Tibial nerve (tissue), 4 donors: ENCODE measurements at regions not wholly inside any gene's neighbourhood (a gene's known extent, or its start where the extent isn't known, plus 50 kb on each side); places are given as distances from the start of the nearest gene placed in this dataset.

ENCODE experiments used
- DNase-seq, 2 donors: peaks; one replicate each; pipeline ENCODE4 v3.0.0-alpha.2; 2019; ENCODE audit warnings: low spot score in 2 of 2
- H3K27ac ChIP-seq, 4 donors: fragments of 200-600 bp; sonication (generic) in 3 of 4; one replicate each; pipeline ENCODE4 v1.5.1; 2017 to 2019; ENCODE audit warnings: mild to moderate bottlenecking in 1 of 4
- H3K27me3 ChIP-seq, 2 donors: fragments of 200-600 bp; sonication (generic) in 1 of 2; one replicate each; pipeline versions ENCODE4 v1.5.1 to v1.6.0; 2017 to 2019
- H3K36me3 ChIP-seq, 3 donors: fragments of 200-600 bp; sonication (generic); one replicate each; pipeline ENCODE4 v1.5.1; 2018 to 2019
- H3K4me1 ChIP-seq, 4 donors: fragments of 200-600 bp; sonication (generic) in 3 of 4; one replicate each; pipeline ENCODE4 v1.5.1; 2017 to 2019
- H3K4me3 ChIP-seq, 4 donors: fragments of 200-600 bp; sonication (generic) in 3 of 4; one replicate each; pipeline ENCODE4 v1.5.1; 2017 to 2019; ENCODE audit warnings: mild to moderate bottlenecking in 1 of 4, moderate library complexity in 1 of 4
- H3K9me3 ChIP-seq, 4 donors: fragments of 200-600 bp; sonication (generic) in 3 of 4; one replicate each; pipeline ENCODE4 v1.5.1; 2017 to 2019
- EP300 ChIP-seq, 2 donors: sonication (generic); formaldehyde crosslinking; IDR thresholded peaks; one replicate each; pipeline ENCODE4 v1.6.1; 2017; ENCODE audit warnings: antibody characterized with exemption in 2 of 2, mild to moderate bottlenecking in 1 of 2
- POLR2A ChIP-seq, 2 donors: fragments of 450-650 bp; IDR thresholded peaks; one replicate each; pipeline ENCODE4 v1.6.1; 2017; ENCODE audit warnings: antibody characterized with exemption in 2 of 2, mild to moderate bottlenecking in 2 of 2, moderate library complexity in 2 of 2
- WGBS, 2 donors: methylation state at CpG; one replicate each; pipeline ENCODE4 v1.1.5; 2018; 5-methylcytosine and 5-hydroxymethylcytosine counted together
- TF ChIP-seq, protein P1 (sequence below), 5 experiments: fragments of 200-600 bp in 3 of 5; fragments of 450-650 bp in 2 of 5; sonication (generic) in 3 of 5; IDR thresholded peaks; one replicate each; pipeline ENCODE4 v1.5.1; 2016 to 2019; ENCODE audit warnings: antibody characterized with exemption in 5 of 5, mild to moderate bottlenecking in 3 of 5, moderate library complexity in 2 of 5

DNA sequence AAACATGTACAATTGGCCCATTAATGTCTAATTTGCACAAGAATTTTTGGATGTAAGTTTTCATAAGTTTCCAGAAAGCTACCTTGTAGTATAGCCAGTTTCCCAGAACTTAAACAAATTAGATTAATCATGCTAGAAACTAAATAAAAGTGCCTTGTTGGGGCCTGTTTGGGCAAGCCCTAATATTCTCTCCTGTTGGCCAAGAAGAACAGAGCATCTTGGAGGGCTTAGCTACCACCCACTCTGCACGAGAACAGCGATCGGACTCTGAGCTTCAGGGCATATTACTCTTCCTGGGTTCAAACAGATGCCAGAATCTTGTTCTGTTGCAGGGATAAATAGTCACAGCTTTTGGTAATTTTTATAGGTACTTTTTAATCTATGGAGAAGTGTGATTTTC, 88.2 kb downstream of the GAS1 start:
- Histone ChIP-seq H3K36me3 (no peaks in the 10 kb centered on the region), H3K27me3 (no peaks in the 10 kb centered on the region), H3K4me1 (peaks cover 0 to 4% (median 0%) of the 10 kb centered on the region in 4 donors), H3K4me3 (no peak overlapping the region), H3K9me3 (no peaks in the 10 kb centered on the region), H3K27ac (no peak overlapping the region)
- TF ChIP-seq, protein P1, sequence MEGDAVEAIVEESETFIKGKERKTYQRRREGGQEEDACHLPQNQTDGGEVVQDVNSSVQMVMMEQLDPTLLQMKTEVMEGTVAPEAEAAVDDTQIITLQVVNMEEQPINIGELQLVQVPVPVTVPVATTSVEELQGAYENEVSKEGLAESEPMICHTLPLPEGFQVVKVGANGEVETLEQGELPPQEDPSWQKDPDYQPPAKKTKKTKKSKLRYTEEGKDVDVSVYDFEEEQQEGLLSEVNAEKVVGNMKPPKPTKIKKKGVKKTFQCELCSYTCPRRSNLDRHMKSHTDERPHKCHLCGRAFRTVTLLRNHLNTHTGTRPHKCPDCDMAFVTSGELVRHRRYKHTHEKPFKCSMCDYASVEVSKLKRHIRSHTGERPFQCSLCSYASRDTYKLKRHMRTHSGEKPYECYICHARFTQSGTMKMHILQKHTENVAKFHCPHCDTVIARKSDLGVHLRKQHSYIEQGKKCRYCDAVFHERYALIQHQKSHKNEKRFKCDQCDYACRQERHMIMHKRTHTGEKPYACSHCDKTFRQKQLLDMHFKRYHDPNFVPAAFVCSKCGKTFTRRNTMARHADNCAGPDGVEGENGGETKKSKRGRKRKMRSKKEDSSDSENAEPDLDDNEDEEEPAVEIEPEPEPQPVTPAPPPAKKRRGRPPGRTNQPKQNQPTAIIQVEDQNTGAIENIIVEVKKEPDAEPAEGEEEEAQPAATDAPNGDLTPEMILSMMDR (IDR thresholded peaks at IDR 0.05), result no peak
- TF ChIP-seq POLR2A (IDR thresholded peaks at IDR 0.05), result no peak
- no peak for TF ChIP-seq EP300 (IDR thresholded peaks at IDR 0.05)
- WGBS, 2 donors, result 74 to 91% methylated on average over 3 of the region's 3 CpGs
- DNase-seq, result no peak

DNA sequence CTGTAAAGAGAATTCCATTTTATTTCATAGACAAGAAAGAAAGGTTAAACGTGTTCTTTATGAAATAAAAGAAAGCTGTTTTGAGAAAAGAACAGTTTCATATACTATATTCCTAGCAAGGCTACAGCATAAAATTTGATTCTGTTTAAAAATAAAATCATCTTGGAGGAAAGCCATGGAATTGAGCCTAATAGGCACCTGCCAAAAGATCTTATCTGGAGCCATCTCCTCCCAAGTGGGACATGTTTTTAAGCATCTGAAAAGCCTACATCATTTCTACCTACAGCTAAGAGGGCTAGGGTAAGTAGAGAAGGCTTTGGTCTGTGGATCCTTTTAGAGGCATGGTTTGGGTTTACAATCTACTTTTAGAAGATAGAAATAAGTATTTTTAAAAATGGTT, 89.3 kb downstream of the GAS1 start:
- Histone ChIP-seq H3K4me3 (no peak overlapping the region), H3K9me3 (no peaks in the 10 kb centered on the region), H3K4me1 (peaks cover 0 to 4% (median 0%) of the 10 kb centered on the region in 4 donors), H3K36me3 (no peaks in the 10 kb centered on the region), H3K27ac (no peak overlapping the region), H3K27me3 (no peaks in the 10 kb centered on the region)
- no peak for DNase-seq
- WGBS, 2 donors, result 52 to 56% methylated on average over 1 of the region's 1 CpG
- TF ChIP-seq, protein P1 (IDR thresholded peaks at IDR 0.05), result no peak
- TF ChIP-seq EP300 (IDR thresholded peaks at IDR 0.05) (no peak), POLR2A (IDR thresholded peaks at IDR 0.05) (no peak)

DNA sequence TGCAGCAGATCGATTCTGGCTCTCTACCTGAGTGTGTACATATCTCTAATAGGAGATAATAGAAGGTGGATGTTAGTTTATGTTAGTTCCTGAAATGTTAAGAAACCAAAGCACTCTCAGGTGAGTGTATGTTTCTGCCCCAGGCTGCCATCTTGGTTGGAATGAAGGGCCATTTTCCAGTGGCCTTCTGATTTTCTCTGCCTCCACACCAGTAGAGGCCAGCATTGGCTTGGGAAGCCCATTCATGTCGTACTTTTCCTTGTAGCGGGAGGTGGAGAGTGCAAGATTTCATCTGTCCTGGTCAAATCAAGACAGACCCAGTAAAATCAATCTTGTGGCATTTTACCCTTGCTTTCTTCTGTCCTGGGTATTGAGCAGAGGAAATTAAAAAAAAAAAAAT, 91.0 kb downstream of the GAS1 start:
- no peak for TF ChIP-seq POLR2A (IDR thresholded peaks at IDR 0.05)
- TF ChIP-seq EP300 (IDR thresholded peaks at IDR 0.05), result no peak
- TF ChIP-seq, protein P1 (IDR thresholded peaks at IDR 0.05), result no peak
- Histone ChIP-seq H3K9me3 (no peaks in the 10 kb centered on the region), H3K27ac (no peak overlapping the region), H3K4me1 (peaks cover 0 to 4% (median 0%) of the 10 kb centered on the region in 4 donors), H3K4me3 (no peak overlapping the region), H3K36me3 (no peaks in the 10 kb centered on the region), H3K27me3 (no peaks in the 10 kb centered on the region)
- WGBS, 2 donors, result 93 to 95% methylated on average over 3 of the region's 3 CpGs
- DNase-seq, result no peak

GRCh38 chr9:86854898-86855523, 92.3 kb downstream of the GAS1 start:
- whole genome bisulfite sequencing, 2 donors, result 16 to 23% methylated on average over 5 of the region's 5 CpGs
- Histone ChIP-seq H3K9me3 (no peaks in the 10 kb centered on the region), H3K27me3 (no peaks in the 10 kb centered on the region)

DNA sequence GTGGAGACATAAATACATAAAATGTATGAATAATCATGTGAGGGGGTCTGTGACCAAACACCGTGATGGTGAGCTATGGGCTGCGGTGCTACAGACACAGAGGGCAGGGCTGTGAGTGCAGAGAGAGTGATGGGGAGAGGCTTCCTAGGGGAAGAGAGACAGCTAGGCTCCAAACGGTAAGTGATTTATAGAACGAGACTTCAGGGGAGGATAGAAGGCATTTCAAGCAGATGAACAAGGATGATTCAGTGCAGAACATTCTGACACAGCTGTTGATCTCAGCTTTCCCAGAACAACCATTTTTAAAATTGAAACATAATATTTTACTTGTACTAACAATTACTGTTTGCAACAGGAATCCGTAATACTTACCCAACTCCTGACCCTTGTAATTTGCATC, 100.7 kb downstream of the GAS1 start:
- Histone ChIP-seq H3K9me3 (no peaks in the 10 kb centered on the region), H3K27ac (no peak overlapping the region), H3K27me3 (no peaks in the 10 kb centered on the region), H3K4me3 (no peak overlapping the region), H3K4me1 (no peaks in the 10 kb centered on the region), H3K36me3 (no peaks in the 10 kb centered on the region)
- DNase-seq, result no peak
- no peak for TF ChIP-seq EP300 (IDR thresholded peaks at IDR 0.05)
- TF ChIP-seq POLR2A (IDR thresholded peaks at IDR 0.05), result no peak
- 80 to 84% methylated on average over 5 of the region's 5 CpGs for WGBS, 2 donors

More at GRCh38 chr9:86854898-86855523, 92.3 kb downstream of the GAS1 start:
- Histone ChIP-seq H3K4me3 (no peak overlapping the region), H3K36me3 (no peaks in the 10 kb centered on the region), H3K27ac (no peak overlapping the region), H3K4me1 (peaks cover 0 to 4% (median 0%) of the 10 kb centered on the region in 4 donors)
- no peak for TF ChIP-seq EP300 (IDR thresholded peaks at IDR 0.05)
- TF ChIP-seq, protein P1 (IDR thresholded peaks at IDR 0.05), result no peak
- no peak for TF ChIP-seq POLR2A (IDR thresholded peaks at IDR 0.05)
- DNase-seq, result no peak
